ENCODE measurements at regions not wholly inside any gene's neighbourhood (a gene's known extent, or its start where the extent isn't known, plus 50 kb on each side); places are given as distances from the start of the nearest gene placed in this dataset.

DNA sequence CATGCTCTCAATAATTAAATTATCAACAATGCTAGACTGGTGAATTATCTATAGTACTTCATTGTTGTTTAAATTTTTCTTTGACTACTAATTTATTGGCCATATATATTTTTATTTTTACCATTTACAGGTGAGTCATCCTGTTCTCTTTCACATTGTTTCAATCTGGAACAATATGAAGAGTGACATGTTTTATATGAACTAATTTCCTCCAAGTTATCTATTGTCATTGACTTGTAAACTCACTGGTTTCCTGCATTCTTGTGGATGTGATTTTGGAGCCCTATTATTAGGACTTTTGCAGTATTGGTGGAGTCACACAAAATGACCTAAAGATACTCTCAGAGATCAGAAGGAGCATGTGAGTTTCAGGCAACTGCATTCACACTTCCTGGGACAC is 297.7 kb downstream of the AEBP2 start:
- Histone ChIP-seq H3K4me3 (ENCODE audit: low read depth in 1 of 5, low read length in 5 of 5) (no peak overlapping the region), H3K27me3 (ENCODE audit: control insufficient read depth in 5 of 5, insufficient read depth in 4 of 5, low read length in 5 of 5) (no peaks in the 10 kb centered on the region), H3K27ac (ENCODE audit: low read depth, low read length) (no peak overlapping the region), H3K9ac (ENCODE audit: low read length in 5 of 5) (no peak overlapping the region), H3K9me3 (ENCODE audit: control insufficient read depth in 5 of 5, low read length in 5 of 5) (no peaks in the 10 kb centered on the region), H3K4me1 (ENCODE audit: control insufficient read depth in 5 of 5, insufficient read depth in 5 of 5, low read length in 5 of 5) (peaks cover 0 to 9% (median 0%) of the 10 kb centered on the region in 5 donors), H3K36me3 (ENCODE audit: control insufficient read depth in 5 of 5, insufficient read depth in 5 of 5, low read length in 5 of 5) (no peaks in the 10 kb centered on the region)

DNA sequence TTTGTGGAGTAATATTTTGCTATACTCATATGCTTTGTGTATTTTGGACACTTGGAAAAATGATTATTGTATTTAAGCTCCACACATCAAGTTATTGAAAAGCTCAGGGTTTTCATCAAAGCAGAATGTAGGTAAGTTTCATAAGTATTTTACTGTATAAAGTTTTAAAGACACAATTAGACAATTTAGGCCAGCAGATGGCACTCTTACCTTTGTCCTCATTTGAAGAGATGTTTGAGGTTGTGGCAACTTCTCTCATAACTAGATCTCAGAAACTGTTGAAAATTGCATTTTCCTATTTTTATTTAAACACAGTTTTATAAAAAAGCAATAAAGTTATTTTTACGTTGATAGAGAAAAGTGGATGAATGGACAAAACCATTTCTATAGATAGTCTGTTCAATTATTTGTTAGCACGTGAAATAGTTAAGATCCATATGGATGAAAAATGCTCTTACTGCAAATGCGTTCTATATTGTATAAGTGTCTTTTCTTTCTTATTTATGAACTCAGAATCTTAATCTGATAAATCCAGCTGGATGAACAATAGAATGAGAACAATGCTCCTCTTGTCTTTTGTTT is 300.0 kb downstream of the AEBP2 start:
- H3K9ac ChIP-seq (ENCODE audit: low read length in 5 of 5): no peak overlapping the region
- no peaks in the 10 kb centered on the region for H3K9me3 ChIP-seq (ENCODE audit: control insufficient read depth in 5 of 5, low read length in 5 of 5)
- H3K27me3 ChIP-seq (ENCODE audit: control insufficient read depth in 5 of 5, insufficient read depth in 4 of 5, low read length in 5 of 5): no peaks in the 10 kb centered on the region
- no peak overlapping the region for H3K27ac ChIP-seq (ENCODE audit: low read depth, low read length)
- H3K4me3 ChIP-seq (ENCODE audit: low read depth in 1 of 5, low read length in 5 of 5): no peak overlapping the region
- peaks cover 0 to 9% (median 0%) of the 10 kb centered on the region in 5 donors for H3K4me1 ChIP-seq (ENCODE audit: control insufficient read depth in 5 of 5, insufficient read depth in 5 of 5, low read length in 5 of 5)
- no peaks in the 10 kb centered on the region for H3K36me3 ChIP-seq (ENCODE audit: control insufficient read depth in 5 of 5, insufficient read depth in 5 of 5, low read length in 5 of 5)

DNA sequence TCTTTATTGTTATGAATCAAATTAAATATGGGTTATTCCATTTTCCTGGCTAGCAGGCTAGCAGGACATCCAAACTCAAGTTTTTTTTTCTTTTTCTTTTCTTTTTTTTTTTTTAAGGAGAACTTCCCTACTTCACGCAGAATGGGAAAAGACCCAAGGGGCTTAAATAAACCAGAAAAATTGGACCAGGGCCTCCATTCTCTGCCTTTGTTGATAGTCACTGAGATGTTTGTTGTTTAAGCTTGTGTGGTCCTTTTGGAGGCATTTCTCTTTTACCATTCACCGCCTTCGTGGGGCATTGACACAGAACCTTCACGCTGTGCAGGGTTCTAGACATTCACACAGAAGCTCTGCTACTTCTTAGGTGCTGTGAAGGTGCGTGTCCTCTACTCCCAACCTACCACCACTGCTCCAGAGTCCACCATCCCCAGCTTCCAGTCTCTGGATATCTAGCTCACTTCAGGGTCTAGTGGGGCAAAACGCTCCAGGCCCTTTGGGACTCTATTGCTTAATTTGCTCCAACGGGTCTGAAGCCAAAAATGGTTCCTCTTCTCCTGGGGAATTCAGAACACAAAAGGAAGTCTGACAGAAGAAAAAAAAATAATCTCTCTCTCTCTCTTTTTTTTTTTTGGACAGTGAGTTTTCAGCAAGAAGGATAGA is 301.3 kb downstream of the AEBP2 start:
- H3K9ac ChIP-seq (ENCODE audit: low read length in 5 of 5): no peak overlapping the region
- H3K36me3 ChIP-seq (ENCODE audit: control insufficient read depth in 5 of 5, insufficient read depth in 5 of 5, low read length in 5 of 5): no peaks in the 10 kb centered on the region
- no peaks in the 10 kb centered on the region for H3K9me3 ChIP-seq (ENCODE audit: control insufficient read depth in 5 of 5, low read length in 5 of 5)
- H3K4me1 ChIP-seq (ENCODE audit: control insufficient read depth in 5 of 5, insufficient read depth in 5 of 5, low read length in 5 of 5): peaks cover 0 to 9% (median 0%) of the 10 kb centered on the region in 5 donors
- H3K27me3 ChIP-seq (ENCODE audit: control insufficient read depth in 5 of 5, insufficient read depth in 4 of 5, low read length in 5 of 5): no peaks in the 10 kb centered on the region
- H3K4me3 ChIP-seq (ENCODE audit: low read depth in 1 of 5, low read length in 5 of 5): no peak overlapping the region
- H3K27ac ChIP-seq (ENCODE audit: low read depth, low read length): no peak overlapping the region

DNA sequence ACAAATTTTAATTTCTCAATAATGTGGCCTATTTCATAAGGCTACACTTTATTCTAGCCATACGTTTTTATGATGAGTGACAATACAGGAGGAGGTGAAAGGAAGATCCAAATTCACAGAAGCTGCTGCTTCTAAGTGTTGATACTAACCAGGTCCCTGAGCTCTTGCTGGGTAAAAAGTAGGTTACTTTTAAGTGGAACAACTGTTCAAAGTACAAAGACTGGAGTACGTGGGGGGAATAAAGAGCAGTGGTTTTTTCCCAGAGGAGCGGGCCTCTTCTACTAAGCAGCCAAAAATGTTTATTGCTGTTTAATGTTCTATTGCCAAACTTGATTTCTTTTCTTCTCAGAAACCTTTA is 301.8 kb downstream of the AEBP2 start:
- H3K4me3 ChIP-seq (ENCODE audit: low read depth in 1 of 5, low read length in 5 of 5): no peak overlapping the region
- no peaks in the 10 kb centered on the region for H3K36me3 ChIP-seq (ENCODE audit: control insufficient read depth in 5 of 5, insufficient read depth in 5 of 5, low read length in 5 of 5)
- no peaks in the 10 kb centered on the region for H3K9me3 ChIP-seq (ENCODE audit: control insufficient read depth in 5 of 5, low read length in 5 of 5)
- H3K9ac ChIP-seq (ENCODE audit: low read length in 5 of 5): no peak overlapping the region
- H3K27me3 ChIP-seq (ENCODE audit: control insufficient read depth in 5 of 5, insufficient read depth in 4 of 5, low read length in 5 of 5): no peaks in the 10 kb centered on the region
- no peak overlapping the region for H3K27ac ChIP-seq (ENCODE audit: low read depth, low read length)
- H3K4me1 ChIP-seq (ENCODE audit: control insufficient read depth in 5 of 5, insufficient read depth in 5 of 5, low read length in 5 of 5): peaks cover 0 to 9% (median 0%) of the 10 kb centered on the region in 5 donors

DNA sequence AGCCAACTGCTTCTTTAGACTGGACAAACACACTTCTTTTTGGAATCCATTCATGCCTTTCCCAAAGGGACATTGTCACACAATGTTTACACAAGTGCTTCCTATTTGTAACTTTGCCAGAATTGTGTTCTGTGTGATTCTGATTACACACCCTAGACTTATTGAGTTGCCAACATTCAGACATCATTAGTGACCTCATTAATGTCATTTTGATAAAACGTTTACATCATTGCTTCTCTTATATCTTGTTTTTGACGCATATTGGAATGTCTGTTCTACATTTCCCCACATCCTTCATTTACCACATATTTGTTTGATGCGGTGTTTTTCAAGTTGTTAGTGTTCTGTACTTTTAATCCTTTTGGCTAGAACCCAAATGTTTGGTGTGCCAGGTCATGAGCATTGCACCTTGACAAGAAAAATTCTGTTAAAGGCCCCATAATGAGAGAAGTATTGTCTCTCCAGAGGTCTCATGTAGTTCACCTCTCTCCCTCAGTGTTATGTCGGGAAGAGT is 305.5 kb downstream of the AEBP2 start:
- H3K27me3 ChIP-seq (ENCODE audit: control insufficient read depth in 5 of 5, insufficient read depth in 4 of 5, low read length in 5 of 5): no peaks in the 10 kb centered on the region
- no peak overlapping the region for H3K9ac ChIP-seq (ENCODE audit: low read length in 5 of 5)
- peaks cover 0 to 4% (median 0%) of the 10 kb centered on the region in 5 donors for H3K9me3 ChIP-seq (ENCODE audit: control insufficient read depth in 5 of 5, low read length in 5 of 5)
- H3K36me3 ChIP-seq (ENCODE audit: control insufficient read depth in 5 of 5, insufficient read depth in 5 of 5, low read length in 5 of 5): no peaks in the 10 kb centered on the region
- no peak overlapping the region for H3K27ac ChIP-seq (ENCODE audit: low read depth, low read length)
- H3K4me1 ChIP-seq (ENCODE audit: control insufficient read depth in 5 of 5, insufficient read depth in 5 of 5, low read length in 5 of 5): peaks cover 0 to 9% (median 0%) of the 10 kb centered on the region in 5 donors
- H3K4me3 ChIP-seq (ENCODE audit: low read depth in 1 of 5, low read length in 5 of 5): no peak overlapping the region

DNA sequence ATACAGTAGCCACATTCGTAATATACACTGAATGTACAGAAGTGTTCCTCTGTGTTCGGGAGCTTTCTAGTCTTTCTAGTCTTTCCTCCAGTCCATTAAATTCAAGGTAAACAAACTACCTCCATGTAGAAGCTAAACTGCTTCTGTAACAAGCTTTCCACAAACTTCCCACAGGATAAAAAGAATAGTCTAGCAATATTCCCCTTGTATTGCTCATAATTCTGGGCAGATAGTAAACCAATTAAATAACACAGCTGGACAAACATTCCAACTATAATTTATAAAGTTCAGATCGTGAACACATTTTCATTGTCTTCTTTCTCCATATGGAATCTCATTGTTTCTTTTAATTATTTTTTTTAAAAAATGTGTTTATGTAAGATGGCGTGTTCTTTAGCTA is 307.2 kb downstream of the AEBP2 start:
- Histone ChIP-seq H3K4me3 (ENCODE audit: low read depth in 1 of 5, low read length in 5 of 5) (no peak overlapping the region), H3K36me3 (ENCODE audit: control insufficient read depth in 5 of 5, insufficient read depth in 5 of 5, low read length in 5 of 5) (no peaks in the 10 kb centered on the region), H3K27me3 (ENCODE audit: control insufficient read depth in 5 of 5, insufficient read depth in 4 of 5, low read length in 5 of 5) (no peaks in the 10 kb centered on the region), H3K4me1 (ENCODE audit: control insufficient read depth in 5 of 5, insufficient read depth in 5 of 5, low read length in 5 of 5) (peaks cover 0 to 2% (median 0%) of the 10 kb centered on the region in 5 donors), H3K9ac (ENCODE audit: low read length in 5 of 5) (no peak overlapping the region), H3K27ac (ENCODE audit: low read depth, low read length) (no peak overlapping the region), H3K9me3 (ENCODE audit: control insufficient read depth in 5 of 5, low read length in 5 of 5) (peaks cover 0 to 4% (median 0%) of the 10 kb centered on the region in 5 donors)

DNA sequence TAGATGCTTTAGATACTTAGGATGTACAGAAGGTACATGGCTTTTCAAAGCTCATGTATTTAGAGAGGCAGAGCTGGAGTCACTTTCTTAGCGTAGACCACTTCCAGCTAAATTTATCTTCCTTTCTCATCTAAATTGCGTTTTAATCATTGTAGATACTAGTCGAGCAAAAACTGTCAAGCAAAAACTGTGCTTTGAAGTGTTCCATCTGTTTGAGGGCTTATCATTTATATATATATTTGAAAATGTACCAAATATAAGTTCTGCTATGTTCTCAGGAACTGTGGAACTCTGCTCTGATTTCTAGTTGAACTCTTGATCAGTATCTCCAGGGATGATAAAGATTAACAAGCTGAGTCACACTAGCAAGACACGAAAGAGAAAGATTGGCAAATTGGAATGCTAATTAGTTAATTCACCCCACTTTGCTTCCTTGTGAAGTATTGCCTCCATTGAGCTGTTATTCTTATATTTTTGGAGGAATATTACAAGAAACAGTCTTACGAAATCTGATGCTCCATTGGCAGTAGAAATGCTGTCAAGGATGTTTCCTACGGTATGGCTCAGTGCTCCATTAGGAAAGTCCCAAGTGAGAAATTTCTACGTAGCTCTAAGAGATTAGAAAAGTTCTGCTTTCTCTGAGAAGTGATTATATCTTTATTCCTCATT is 310.7 kb downstream of the AEBP2 start:
- Histone ChIP-seq H3K36me3 (ENCODE audit: control insufficient read depth in 5 of 5, insufficient read depth in 5 of 5, low read length in 5 of 5) (no peaks in the 10 kb centered on the region), H3K9ac (ENCODE audit: low read length in 5 of 5) (no peak overlapping the region), H3K9me3 (ENCODE audit: control insufficient read depth in 5 of 5, low read length in 5 of 5) (peaks cover 6 to 14% (median 8%) of the 10 kb centered on the region in 5 donors), H3K27ac (ENCODE audit: low read depth, low read length) (no peak overlapping the region), H3K4me3 (ENCODE audit: low read depth in 1 of 5, low read length in 5 of 5) (no peak overlapping the region), H3K4me1 (ENCODE audit: control insufficient read depth in 5 of 5, insufficient read depth in 5 of 5, low read length in 5 of 5) (no peaks in the 10 kb centered on the region), H3K27me3 (ENCODE audit: control insufficient read depth in 5 of 5, insufficient read depth in 4 of 5, low read length in 5 of 5) (no peaks in the 10 kb centered on the region)

DNA sequence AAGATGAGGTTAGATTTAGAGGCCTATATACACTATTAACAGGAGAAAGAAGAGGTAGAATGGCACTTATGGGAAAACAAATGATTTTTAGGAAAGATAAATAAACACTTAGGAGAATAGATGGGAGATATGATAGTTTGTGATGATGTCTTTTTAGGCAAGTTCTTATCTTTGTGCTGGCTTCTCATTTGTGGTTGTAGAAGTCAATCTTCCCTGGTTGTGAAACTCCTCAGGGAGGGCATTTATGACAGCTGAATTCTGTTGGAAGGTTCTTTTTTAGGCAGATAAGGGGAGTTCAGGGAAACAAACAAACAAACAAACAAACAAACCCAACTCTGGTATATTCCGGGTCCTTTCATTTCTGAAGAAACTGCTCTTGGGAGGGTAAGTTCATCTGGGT is 311.8 kb downstream of the AEBP2 start:
- Histone ChIP-seq H3K9me3 (ENCODE audit: control insufficient read depth in 5 of 5, low read length in 5 of 5) (peaks cover 6 to 14% (median 8%) of the 10 kb centered on the region in 5 donors), H3K4me1 (ENCODE audit: control insufficient read depth in 5 of 5, insufficient read depth in 5 of 5, low read length in 5 of 5) (no peaks in the 10 kb centered on the region), H3K9ac (ENCODE audit: low read length in 5 of 5) (no peak overlapping the region), H3K27ac (ENCODE audit: low read depth, low read length) (no peak overlapping the region), H3K36me3 (ENCODE audit: control insufficient read depth in 5 of 5, insufficient read depth in 5 of 5, low read length in 5 of 5) (no peaks in the 10 kb centered on the region), H3K4me3 (ENCODE audit: low read depth in 1 of 5, low read length in 5 of 5) (no peak overlapping the region), H3K27me3 (ENCODE audit: control insufficient read depth in 5 of 5, insufficient read depth in 4 of 5, low read length in 5 of 5) (no peaks in the 10 kb centered on the region)

DNA sequence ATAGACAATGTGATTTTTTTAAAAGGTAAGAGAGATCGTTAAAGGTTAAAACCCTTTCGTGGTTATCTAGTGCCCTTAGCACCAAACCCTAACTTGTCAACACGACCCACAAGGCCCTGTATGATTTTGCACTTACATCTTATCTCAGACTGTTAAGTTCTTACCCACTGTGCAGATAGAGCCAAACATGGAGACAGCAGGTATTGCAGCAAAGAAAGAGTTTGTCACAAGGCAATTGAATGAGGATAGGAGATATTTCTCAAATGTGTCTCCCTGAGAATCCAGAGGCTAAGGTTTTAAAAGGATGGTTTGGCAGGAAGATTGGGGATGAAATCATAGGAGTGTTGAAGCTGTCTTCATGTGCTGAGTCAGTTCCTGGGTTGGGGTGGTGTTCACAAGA is 313.4 kb downstream of the AEBP2 start:
- H3K9ac ChIP-seq (ENCODE audit: low read length in 5 of 5): no peak overlapping the region
- no peaks in the 10 kb centered on the region for H3K36me3 ChIP-seq (ENCODE audit: control insufficient read depth in 5 of 5, insufficient read depth in 5 of 5, low read length in 5 of 5)
- H3K27ac ChIP-seq (ENCODE audit: low read depth, low read length): no peak overlapping the region
- H3K27me3 ChIP-seq (ENCODE audit: control insufficient read depth in 5 of 5, insufficient read depth in 4 of 5, low read length in 5 of 5): no peaks in the 10 kb centered on the region
- H3K4me1 ChIP-seq (ENCODE audit: control insufficient read depth in 5 of 5, insufficient read depth in 5 of 5, low read length in 5 of 5): no peaks in the 10 kb centered on the region
- H3K4me3 ChIP-seq (ENCODE audit: low read depth in 1 of 5, low read length in 5 of 5): peak overlapping the region in 1 of 5 donors; percentile 6
- peaks cover 6 to 14% (median 8%) of the 10 kb centered on the region in 5 donors for H3K9me3 ChIP-seq (ENCODE audit: control insufficient read depth in 5 of 5, low read length in 5 of 5)

DNA sequence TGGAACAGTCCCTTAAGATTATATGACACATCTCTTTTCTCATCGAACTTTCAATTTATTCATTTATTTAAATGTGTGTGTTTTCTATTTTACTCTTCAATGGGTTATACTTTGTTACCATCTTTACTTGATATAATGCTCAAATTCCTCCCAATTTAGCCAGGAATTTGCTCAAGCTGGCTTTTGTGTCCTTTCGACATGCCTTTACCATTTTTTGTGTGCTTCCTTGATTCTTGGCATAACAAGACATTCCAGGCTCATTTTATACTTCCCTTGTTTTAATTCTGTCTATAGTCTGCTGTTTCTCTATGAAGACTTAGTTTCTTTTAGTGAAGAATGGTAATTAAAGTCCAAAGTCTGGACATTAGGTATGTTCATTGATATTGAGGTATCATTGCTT is 315.8 kb downstream of the AEBP2 start:
- Histone ChIP-seq H3K4me3 (ENCODE audit: low read depth in 1 of 5, low read length in 5 of 5) (no peak overlapping the region), H3K27ac (ENCODE audit: low read depth, low read length) (no peak overlapping the region), H3K4me1 (ENCODE audit: control insufficient read depth in 5 of 5, insufficient read depth in 5 of 5, low read length in 5 of 5) (no peaks in the 10 kb centered on the region), H3K27me3 (ENCODE audit: control insufficient read depth in 5 of 5, insufficient read depth in 4 of 5, low read length in 5 of 5) (no peaks in the 10 kb centered on the region), H3K9me3 (ENCODE audit: control insufficient read depth in 5 of 5, low read length in 5 of 5) (peaks cover 6 to 10% (median 8%) of the 10 kb centered on the region in 5 donors), H3K9ac (ENCODE audit: low read length in 5 of 5) (no peak overlapping the region), H3K36me3 (ENCODE audit: control insufficient read depth in 5 of 5, insufficient read depth in 5 of 5, low read length in 5 of 5) (no peaks in the 10 kb centered on the region)

All from subcutaneous abdominal adipose tissue (tissue), 5 donors.